Ishikawa (cell line): ENCODE measurements at regions not wholly inside any gene's neighbourhood (a gene's known extent, or its start where the extent isn't known, plus 50 kb on each side); places are given as distances from the start of the nearest gene placed in this dataset.

ENCODE experiments used
- CEBPB ChIP-seq: IDR thresholded peaks from 2 replicates; pipeline ENCODE4 v1.6.1; 2012
- CREB1 ChIP-seq: IDR thresholded peaks from 2 replicates; pipeline ENCODE4 v1.6.1; 2012; ENCODE audit warnings: low read depth
- EGR1 ChIP-seq: IDR thresholded peaks from 2 replicates; pipeline ENCODE4 v1.6.1; 2012
- EP300 ChIP-seq: IDR thresholded peaks from 2 replicates; pipeline ENCODE4 v1.6.1; 2012; ENCODE audit warnings: borderline replicate concordance
- FOXM1 ChIP-seq: IDR thresholded peaks from 2 replicates; pipeline ENCODE4 v1.6.1; 2012; ENCODE audit warnings: low read depth, borderline replicate concordance
- MAX ChIP-seq: IDR thresholded peaks from 2 replicates; pipeline ENCODE4 v1.6.1; 2012
- NFIC ChIP-seq: IDR thresholded peaks from 2 replicates; pipeline ENCODE4 v1.6.1; 2012
- RAD21 ChIP-seq: IDR thresholded peaks from 2 replicates; pipeline ENCODE4 v1.6.1; 2012; ENCODE audit warnings: low read depth
- REST ChIP-seq: IDR thresholded peaks from 2 replicates; pipeline ENCODE4 v1.6.1; 2012; ENCODE audit warnings: low read depth, mild to moderate bottlenecking
- TAF1 ChIP-seq: IDR thresholded peaks from 2 replicates; pipeline ENCODE4 v1.6.1; 2012; ENCODE audit warnings: low read depth, mild to moderate bottlenecking
- TCF12 ChIP-seq: IDR thresholded peaks from 2 replicates; pipeline ENCODE4 v1.6.1; 2012; ENCODE audit warnings: low read depth
- TEAD4 ChIP-seq: IDR thresholded peaks from 2 replicates; pipeline ENCODE4 v1.6.1; 2012
- USF1 ChIP-seq: IDR thresholded peaks from 2 replicates; pipeline ENCODE4 v1.6.1; 2012
- YY1 ChIP-seq: IDR thresholded peaks from 2 replicates; pipeline ENCODE4 v1.6.1; 2012; ENCODE audit warnings: low read depth

GRCh38 chr21:16005996-16006395, 276.2 kb downstream of the USP25 start:
- TF ChIP-seq RAD21: no peak
- TF ChIP-seq CREB1: no peak
- no peak for TF ChIP-seq NFIC
- no peak for TF ChIP-seq REST
- TF ChIP-seq TCF12: no peak
- no peak for TF ChIP-seq EP300
- no peak for TF ChIP-seq USF1

GRCh38 chr21:16007943-16008342, 278.2 kb downstream of the USP25 start:
- TF ChIP-seq CEBPB: no peak

GRCh38 chr21:16011719-16012118, 281.9 kb downstream of the USP25 start:
- TF ChIP-seq FOXM1: no peak
- no peak for TF ChIP-seq NFIC
- no peak for TF ChIP-seq EP300
- no peak for TF ChIP-seq CREB1
- TF ChIP-seq EGR1: no peak
- no peak for TF ChIP-seq TAF1
- no peak for TF ChIP-seq USF1
- no peak for TF ChIP-seq CEBPB
- no peak for TF ChIP-seq YY1
- TF ChIP-seq TCF12: no peak

- TF ChIP-seq USF1 (no peak), TCF12 (no peak), REST (no peak), NFIC (no peak), EP300 (no peak), CREB1 (no peak)
Measured at GRCh38 chr21:16013570-16013969, 283.8 kb downstream of the USP25 start.

GRCh38 chr21:16020878-16021277, 291.1 kb downstream of the USP25 start:
- TF ChIP-seq FOXM1 (no peak), MAX (no peak), EGR1 (no peak), RAD21 (no peak), TAF1 (no peak), YY1 (no peak), USF1 (no peak), TCF12 (no peak), TEAD4 (no peak), CEBPB (no peak), REST (no peak), EP300 (no peak), NFIC (no peak)
